CD14-positive monocyte (primary cell): ENCODE measurements at regions not wholly inside any gene's neighbourhood (a gene's known extent, or its start where the extent isn't known, plus 50 kb on each side); places are given as distances from the start of the nearest gene placed in this dataset.
"Not testable (repeated sequence)": the region's sequence is repeated elsewhere in the genome, so short reads cannot be mapped to it uniquely, and the experiment has no call there.

Experiments
- DNase-seq, 3 donors: peaks; one replicate each; pipeline ENCODE4 v3.0.0-alpha.2; 2011 to 2022
- H2AFZ ChIP-seq: 2 replicates; pipeline ENCODE4 v1.6.0; 2012; ENCODE audit warnings: mild to moderate bottlenecking, low read depth, low read length, inconsistent platforms; ENCODE audit not compliant: insufficient read depth, poor library complexity, severe bottlenecking
- H3K27ac ChIP-seq, 2 donors: 1 replicate in 1 of 2; 2 replicates in 1 of 2; pipeline ENCODE4 v1.5.1; 2012 to 2013; ENCODE audit warnings: low read length in 2 of 2, control low read depth in 1 of 2, inconsistent platforms in 1 of 2, low read depth in 1 of 2, mild to moderate bottlenecking in 1 of 2
- H3K27me3 ChIP-seq, 2 donors: one replicate each; pipeline versions ENCODE4 v1.6.0 to v1.6.1; 2011 to 2013; ENCODE audit warnings: low read length in 2 of 2; ENCODE audit not compliant: control insufficient read depth in 2 of 2, insufficient read depth in 2 of 2
- H3K36me3 ChIP-seq, 2 donors: replicated peaks in 1 of 2; 1 replicate in 1 of 2; 2 replicates in 1 of 2; pipeline versions ENCODE4 v1.5.1 to v1.6.1; 2012 to 2013; ENCODE audit warnings: low read length in 2 of 2, control low read depth in 1 of 2, inconsistent platforms in 1 of 2, mild to moderate bottlenecking in 1 of 2; ENCODE audit not compliant: insufficient read depth in 2 of 2, control insufficient read depth in 1 of 2
- H3K4me1 ChIP-seq, 2 donors: 1 replicate in 1 of 2; 2 replicates in 1 of 2; pipeline versions ENCODE4 v1.5.1 to v1.6.1; 2012 to 2013; ENCODE audit warnings: low read length in 2 of 2, control low read depth in 1 of 2, inconsistent platforms in 1 of 2, mild to moderate bottlenecking in 1 of 2, moderate library complexity in 1 of 2; ENCODE audit not compliant: insufficient read depth in 2 of 2, control insufficient read depth in 1 of 2
- H3K4me2 ChIP-seq: replicated peaks from 2 replicates; pipeline ENCODE3; 2012; ENCODE audit warnings: low read length, moderate library complexity, mild to moderate bottlenecking; ENCODE audit not compliant: poor library complexity, severe bottlenecking; ENCODE audit errors: extremely low read depth
- H3K4me3 ChIP-seq, 3 experiments: fragments of 200-600 bp in 1 of 3; sonication (generic) in 1 of 3; replicated peaks in 1 of 3; 1 replicate in 2 of 3; 2 replicates in 1 of 3; pipeline ENCODE4 v1.5.1; 2011 to 2013; ENCODE audit warnings: low read length in 3 of 3, mild to moderate bottlenecking in 3 of 3, control low read depth in 2 of 3, low read depth in 2 of 3, inconsistent platforms in 1 of 3, moderate library complexity in 1 of 3
- H3K79me2 ChIP-seq: 2 replicates; pipeline ENCODE4 v1.6.0; 2012; ENCODE audit warnings: mild to moderate bottlenecking, control low read depth, inconsistent platforms, low read length, moderate library complexity; ENCODE audit not compliant: insufficient read depth
- H3K9ac ChIP-seq: 2 replicates; pipeline ENCODE4 v1.6.0; 2017; ENCODE audit warnings: low read length, mild to moderate bottlenecking; ENCODE audit not compliant: insufficient read depth, poor library complexity, severe bottlenecking
- H3K9me3 ChIP-seq, 2 donors: replicated peaks in 1 of 2; 1 replicate in 1 of 2; 2 replicates in 1 of 2; pipeline versions ENCODE4 v1.5.1 to v1.6.1; 2012 to 2013; ENCODE audit warnings: low read length in 2 of 2, control low read depth in 1 of 2; ENCODE audit not compliant: control insufficient read depth in 1 of 2, insufficient read depth in 1 of 2
- H4K20me1 ChIP-seq: 2 replicates; pipeline ENCODE4 v1.6.0; 2012; ENCODE audit warnings: mild to moderate bottlenecking, low read length, control low read depth, moderate library complexity; ENCODE audit not compliant: insufficient read depth
- H3K27ac Mint-ChIP-seq, 7 donors: one replicate each; pipeline ENCODE4 v1.8.0; 2020; ENCODE audit warnings: mild to moderate bottlenecking in 7 of 7, mixed read lengths in 7 of 7, moderate library complexity in 6 of 7, inconsistent platforms in 2 of 7
- H3K27me3 Mint-ChIP-seq, 3 donors: one replicate each; pipeline ENCODE4 v1.8.0; 2021 to 2022; ENCODE audit warnings: low read depth in 3 of 3, mild to moderate bottlenecking in 3 of 3, mixed read lengths in 3 of 3, moderate library complexity in 3 of 3, inconsistent platforms in 1 of 3
- H3K36me3 Mint-ChIP-seq, 2 donors: one replicate each; pipeline ENCODE4 v1.8.0; 2020; ENCODE audit warnings: mixed read lengths in 2 of 2, inconsistent platforms in 1 of 2, mild to moderate bottlenecking in 1 of 2
- H3K4me1 Mint-ChIP-seq: one replicate; pipeline ENCODE4 v1.8.0; 2020; ENCODE audit warnings: mild to moderate bottlenecking, mixed read lengths
- H3K4me3 Mint-ChIP-seq, 2 donors: one replicate each; pipeline ENCODE4 v1.8.0; 2020; ENCODE audit warnings: mild to moderate bottlenecking in 2 of 2, mixed read lengths in 2 of 2, moderate library complexity in 1 of 2
- H3K9me3 Mint-ChIP-seq, 7 donors: one replicate each; pipeline ENCODE4 v1.8.0; 2020 to 2022; ENCODE audit warnings: mixed read lengths in 7 of 7, mild to moderate bottlenecking in 6 of 7, moderate library complexity in 6 of 7, inconsistent platforms in 2 of 7
- CTCF ChIP-seq: fragments of 200-600 bp; IDR thresholded peaks from one replicate; pipeline ENCODE4 v1.8.0; 2022; ENCODE audit warnings: antibody characterized with exemption, mild to moderate bottlenecking
- WGBS: methylation state at CpG from one replicate; pipeline ENCODE4 v1.1.5; 2013; ENCODE audit warnings: missing lambda C conversion rate; ENCODE audit not compliant: insufficient coverage; 5-methylcytosine and 5-hydroxymethylcytosine counted together
- intact Hi-C, 2 donors: fragments of 100-400 bp; cut with micrococcal nuclease; formaldehyde crosslinking; loops; one replicate each; pipeline versions ENCODE4 v1.15.0 to v1.15.1; 2023

GRCh38 chr2:38138419-38138818, 62.5 kb upstream of the CYP1B1 start:
- Histone ChIP-seq H3K36me3 (peaks cover 2 to 7% of the 10 kb centered on the region in 2 donors), H3K27me3 (no peaks in the 10 kb centered on the region), H3K27ac (no peak overlapping the region), H4K20me1 (no peaks in the 10 kb centered on the region), H3K9me3 (no peaks in the 10 kb centered on the region), H3K79me2 (no peaks in the 10 kb centered on the region), H3K9ac (no peak overlapping the region), H3K4me1 (peaks cover 15 to 25% of the 10 kb centered on the region in 2 donors), H2AFZ (no peak overlapping the region), H3K4me2 (no peak overlapping the region), H3K4me3 (no peak overlapping the region)
- 95% methylated on average over 10 of the region's 10 CpGs for WGBS
- Mint-ChIP-seq H3K36me3 (peaks cover 49 to 55% of the 10 kb centered on the region in 2 donors), H3K27ac (no peak overlapping the region), H3K4me3 (no peak overlapping the region), H3K27me3 (peaks cover 0 to 4% (median 2%) of the 10 kb centered on the region in 3 donors), H3K9me3 (peaks cover 0 to 12% (median 6%) of the 10 kb centered on the region in 7 donors), H3K4me1 (peaks cover 38% of the 10 kb centered on the region)
- no peak for DNase-seq
- no peak for TF ChIP-seq CTCF
- intact Hi-C loops: no loop called here

GRCh38 chr2:38137958-38138357, 62.0 kb upstream of the CYP1B1 start:
- H3K9me3 ChIP-seq, intact Hi-C loops, H3K4me3 Mint-ChIP-seq, H4K20me1 ChIP-seq, H3K27me3 Mint-ChIP-seq, H3K27me3 ChIP-seq, H3K9ac ChIP-seq, H3K79me2 ChIP-seq, H3K4me2 ChIP-seq, H2AFZ ChIP-seq, H3K27ac Mint-ChIP-seq, H3K4me3 ChIP-seq, H3K27ac ChIP-seq, DNase-seq, H3K36me3 ChIP-seq: not testable (repeated sequence)
- WGBS: 96% methylated on average over 12 of the region's 12 CpGs
- Mint-ChIP-seq H3K9me3 (peaks cover 0 to 12% (median 6%) of the 10 kb centered on the region in 7 donors), H3K4me1 (peaks cover 40% of the 10 kb centered on the region), H3K36me3 (peaks cover 49 to 53% of the 10 kb centered on the region in 2 donors)
- H3K4me1 ChIP-seq: peaks cover 15 to 23% of the 10 kb centered on the region in 2 donors
